Esophagus muscularis mucosa (tissue), 4 donors: ENCODE measurements at regions not wholly inside any gene's neighbourhood (a gene's known extent, or its start where the extent isn't known, plus 50 kb on each side); places are given as distances from the start of the nearest gene placed in this dataset.

ENCODE experiments used
- DNase-seq: peaks from one replicate; pipeline ENCODE4 v3.0.0-alpha.2; 2017; ENCODE audit errors: extremely low spot score
- H3K27ac ChIP-seq, 4 donors: fragments of 200-600 bp; sonication (generic); replicated peaks in 1 of 4; 1 replicate in 3 of 4; 2 replicates in 1 of 4; pipeline ENCODE4 v1.5.1; 2016 to 2019; ENCODE audit warnings: mild to moderate bottlenecking in 1 of 4
- H3K27me3 ChIP-seq, 4 donors: fragments of 200-600 bp; sonication (generic); one replicate each; pipeline versions ENCODE4 v1.5.1 to v1.6.0; 2016 to 2019
- H3K36me3 ChIP-seq, 4 donors: fragments of 200-600 bp; sonication (generic); one replicate each; pipeline ENCODE4 v1.5.1; 2016 to 2019
- H3K4me1 ChIP-seq, 4 donors: fragments of 200-600 bp; sonication (generic); one replicate each; pipeline ENCODE4 v1.5.1; 2016 to 2019
- H3K4me3 ChIP-seq, 4 donors: fragments of 200-600 bp; sonication (generic); 1 replicate in 2 of 4; 2 replicates in 2 of 4; pipeline ENCODE4 v1.5.1; 2016 to 2019; ENCODE audit warnings: mild to moderate bottlenecking in 4 of 4, moderate library complexity in 1 of 4
- H3K9me3 ChIP-seq, 4 donors: fragments of 200-600 bp; sonication (generic); 1 replicate in 3 of 4; 2 replicates in 1 of 4; pipeline ENCODE4 v1.5.1; 2016 to 2019
- CTCF ChIP-seq, 3 experiments: fragments of 200-600 bp in 2 of 3; fragments of 450-650 bp in 1 of 3; sonication (generic) in 2 of 3; IDR thresholded peaks; one replicate each; pipeline ENCODE4 v1.5.1; 2017 to 2019; ENCODE audit warnings: antibody characterized with exemption in 3 of 3, mild to moderate bottlenecking in 2 of 3, moderate library complexity in 1 of 3
- EP300 ChIP-seq: sonication (generic); formaldehyde crosslinking; IDR thresholded peaks from one replicate; pipeline ENCODE4 v1.6.1; 2017; ENCODE audit warnings: antibody characterized with exemption
- POLR2A ChIP-seq: fragments of 450-650 bp; IDR thresholded peaks from one replicate; pipeline ENCODE4 v1.6.1; 2017; ENCODE audit warnings: antibody characterized with exemption, moderate library complexity, mild to moderate bottlenecking, low read depth
- POLR2AphosphoS5 ChIP-seq, 2 donors: sonication (generic); formaldehyde crosslinking; IDR thresholded peaks; one replicate each; pipeline ENCODE4 v1.6.1; 2017; ENCODE audit warnings: antibody characterized with exemption in 2 of 2
- WGBS: methylation state at CpG from one replicate; pipeline ENCODE4 v1.1.5; 2018; 5-methylcytosine and 5-hydroxymethylcytosine counted together
- intact Hi-C: fragments of 100-400 bp; cut with DNase I; formaldehyde crosslinking; loops from one replicate; pipeline ENCODE4 v1.15.1; 2023

- TF ChIP-seq EP300 (no peak), POLR2AphosphoS5 (IDR thresholded peaks at IDR 0.05) (no peak), POLR2A (no peak), CTCF (IDR thresholded peaks at IDR 0.05) (no peak)
- DNase-seq, result no peak
- H3K27ac ChIP-seq, result no peak overlapping the region
- H3K4me3 ChIP-seq, result no peak overlapping the region
- H3K27me3 ChIP-seq, result no peaks in the 10 kb centered on the region
- no peaks in the 10 kb centered on the region for H3K9me3 ChIP-seq
- intact Hi-C loops, result no loop called here
- no peaks in the 10 kb centered on the region for H3K36me3 ChIP-seq
- 64% methylated on average over 4 of the region's 4 CpGs for WGBS
- H3K4me1 ChIP-seq, result no peaks in the 10 kb centered on the region
These were observed 136.2 kb downstream of the MTX2 start for GRCh38 chr2:176405477-176405876.

GRCh38 chr2:176407706-176408105 lies 138.5 kb downstream of the MTX2 start:
- no peak for DNase-seq
- no peak overlapping the region for H3K27ac ChIP-seq
- no peak overlapping the region for H3K4me3 ChIP-seq
- H3K9me3 ChIP-seq, result no peaks in the 10 kb centered on the region
- no peaks in the 10 kb centered on the region for H3K36me3 ChIP-seq
- H3K4me1 ChIP-seq, result no peaks in the 10 kb centered on the region
- no peaks in the 10 kb centered on the region for H3K27me3 ChIP-seq
- TF ChIP-seq POLR2AphosphoS5 (IDR thresholded peaks at IDR 0.05), result no peak
- no peak for TF ChIP-seq EP300
- no peak for TF ChIP-seq POLR2A
- no peak for TF ChIP-seq CTCF (IDR thresholded peaks at IDR 0.05)
- intact Hi-C loops, result no loop called here

GRCh38 chr2:176409671-176410070 lies 140.4 kb downstream of the MTX2 start:
- intact Hi-C loops, result no loop called here

GRCh38 chr2:176412136-176412535 lies 142.9 kb downstream of the MTX2 start:
- no peaks in the 10 kb centered on the region for H3K4me1 ChIP-seq
- no peak overlapping the region for H3K27ac ChIP-seq
- H3K27me3 ChIP-seq, result peaks cover 0 to 5% (median 0%) of the 10 kb centered on the region in 4 donors
- no peaks in the 10 kb centered on the region for H3K9me3 ChIP-seq
- TF ChIP-seq EP300 (no peak), CTCF (IDR thresholded peaks at IDR 0.05) (no peak), POLR2AphosphoS5 (IDR thresholded peaks at IDR 0.05) (no peak), POLR2A (no peak)
- DNase-seq, result no peak
- intact Hi-C loops, result no loop called here
- H3K36me3 ChIP-seq, result no peaks in the 10 kb centered on the region
- no peak overlapping the region for H3K4me3 ChIP-seq

More at GRCh38 chr2:176409671-176410070, 140.4 kb downstream of the MTX2 start:
- Histone ChIP-seq H3K36me3 (no peaks in the 10 kb centered on the region), H3K4me3 (no peak overlapping the region), H3K4me1 (no peaks in the 10 kb centered on the region), H3K27me3 (no peaks in the 10 kb centered on the region), H3K27ac (no peak overlapping the region), H3K9me3 (no peaks in the 10 kb centered on the region)
- no peak for DNase-seq
- TF ChIP-seq POLR2AphosphoS5 (IDR thresholded peaks at IDR 0.05) (no peak), EP300 (no peak), POLR2A (no peak), CTCF (IDR thresholded peaks at IDR 0.05) (no peak)
- WGBS, result 89% methylated on average over 2 of the region's 2 CpGs

GRCh38 chr2:176413786-176414185 lies 144.5 kb downstream of the MTX2 start:
- H3K36me3 ChIP-seq, result no peaks in the 10 kb centered on the region
- no peak overlapping the region for H3K27ac ChIP-seq
- H3K4me3 ChIP-seq, result no peak overlapping the region
- intact Hi-C loops, result no loop called here
- H3K9me3 ChIP-seq, result no peaks in the 10 kb centered on the region
- H3K4me1 ChIP-seq, result no peaks in the 10 kb centered on the region
- H3K27me3 ChIP-seq, result peaks cover 0 to 7% (median 0%) of the 10 kb centered on the region in 4 donors
- 77% methylated on average over 4 of the region's 4 CpGs for WGBS
- DNase-seq, result no peak
- TF ChIP-seq CTCF (IDR thresholded peaks at IDR 0.05) (no peak), EP300 (no peak), POLR2AphosphoS5 (IDR thresholded peaks at IDR 0.05) (no peak), POLR2A (no peak)
